ENCODE measurements at regions not wholly inside any gene's neighbourhood (a gene's known extent, or its start where the extent isn't known, plus 50 kb on each side); places are given as distances from the start of the nearest gene placed in this dataset.
A peak's percentile ranks its signal among the peaks of the same experiment; 100 is the strongest.

GRCh38 chr6:166751051-166751595 is 124.1 kb upstream of the RPS6KA2 start:
- peak; percentile 69 for DNase-seq (ENCODE audit: low spot score)

GRCh38 chr6:166750108-166750793 is 123.2 kb upstream of the RPS6KA2 start:
- DNase-seq (ENCODE audit: low spot score): no peak

- no peak for DNase-seq (ENCODE audit: low spot score)
Observed at GRCh38 chr6:166749666-166750065, 122.6 kb upstream of the RPS6KA2 start.

- no peak for DNase-seq (ENCODE audit: low spot score)
Observed at GRCh38 chr6:166747644-166748595, 120.9 kb upstream of the RPS6KA2 start.

- DNase-seq (ENCODE audit: low spot score): no peak
Observed at GRCh38 chr6:166745801-166746668, 119.0 kb upstream of the RPS6KA2 start.

- DNase-seq (ENCODE audit: low spot score): no peak
Observed at GRCh38 chr6:166744223-166745134, 117.4 kb upstream of the RPS6KA2 start.

- DNase-seq (ENCODE audit: low spot score): no peak
Observed at GRCh38 chr6:166743406-166744222, 116.6 kb upstream of the RPS6KA2 start.

- no peak for DNase-seq (ENCODE audit: low spot score)
Observed at GRCh38 chr6:166742981-166743380, 115.9 kb upstream of the RPS6KA2 start.

- no peak for DNase-seq (ENCODE audit: low spot score)
Observed at GRCh38 chr6:166739976-166740318, 112.9 kb upstream of the RPS6KA2 start.

- no peak for DNase-seq (ENCODE audit: low spot score)
Observed at GRCh38 chr6:166739117-166739975, 112.3 kb upstream of the RPS6KA2 start.

- DNase-seq (ENCODE audit: low spot score): no peak
Observed at GRCh38 chr6:166738386-166739116, 111.5 kb upstream of the RPS6KA2 start.

GRCh38 chr6:166737261-166737660 is 110.2 kb upstream of the RPS6KA2 start:
- DNase-seq (ENCODE audit: low spot score): no peak

GRCh38 chr6:166736634-166737033 is 109.6 kb upstream of the RPS6KA2 start:
- no peak for DNase-seq (ENCODE audit: low spot score)

GRCh38 chr6:166733900-166734299 is 106.8 kb upstream of the RPS6KA2 start:
- DNase-seq (ENCODE audit: low spot score): no peak

- no peak for DNase-seq (ENCODE audit: low spot score)
Observed at GRCh38 chr6:166729658-166730057, 102.6 kb upstream of the RPS6KA2 start.

- no peak for DNase-seq (ENCODE audit: low spot score)
Observed at GRCh38 chr6:166728884-166729530, 102.0 kb upstream of the RPS6KA2 start.

- DNase-seq (ENCODE audit: low spot score): no peak
Observed at GRCh38 chr6:166726201-166726600, 99.2 kb upstream of the RPS6KA2 start.

All from HT-29 (cell line).